Thymus (tissue), 11 donors: ENCODE measurements at regions not wholly inside any gene's neighbourhood (a gene's known extent, or its start where the extent isn't known, plus 50 kb on each side); places are given as distances from the start of the nearest gene placed in this dataset.
"Not testable (repeated sequence)": the region's sequence is repeated elsewhere in the genome, so short reads cannot be mapped to it uniquely, and the experiment has no call there.

ENCODE experiments used
- DNase-seq, 9 donors: peaks; one replicate each; pipeline ENCODE4 v3.0.0-alpha.2; 2013; ENCODE audit warnings: low spot score in 9 of 9, low read depth in 6 of 9, missing footprints in 1 of 9
- H3K27ac ChIP-seq, 2 donors: one replicate each; pipeline ENCODE4 v1.5.1; 2013; ENCODE audit warnings: control low read depth in 1 of 2, low read depth in 1 of 2, low read length in 1 of 2, mild to moderate bottlenecking in 1 of 2, moderate library complexity in 1 of 2
- H3K27me3 ChIP-seq, 2 donors: one replicate each; pipeline ENCODE4 v1.5.1; 2013; ENCODE audit warnings: low read length in 1 of 2; ENCODE audit not compliant: control insufficient read depth in 2 of 2, insufficient read depth in 1 of 2
- H3K36me3 ChIP-seq, 2 donors: one replicate each; pipeline ENCODE4 v1.5.1; 2013; ENCODE audit warnings: low read length in 1 of 2, mild to moderate bottlenecking in 1 of 2, moderate library complexity in 1 of 2; ENCODE audit not compliant: control insufficient read depth in 2 of 2, insufficient read depth in 2 of 2
- H3K4me1 ChIP-seq, 2 donors: one replicate each; pipeline ENCODE4 v1.5.1; 2013; ENCODE audit warnings: low read length in 2 of 2; ENCODE audit not compliant: control insufficient read depth in 2 of 2, insufficient read depth in 2 of 2
- H3K4me3 ChIP-seq, 2 donors: one replicate each; pipeline ENCODE4 v1.5.1; 2013; ENCODE audit warnings: low read length in 2 of 2, control low read depth in 1 of 2, mild to moderate bottlenecking in 1 of 2
- H3K9me3 ChIP-seq, 2 donors: one replicate each; pipeline ENCODE4 v1.5.1; 2013; ENCODE audit warnings: low read length in 1 of 2, mild to moderate bottlenecking in 1 of 2; ENCODE audit not compliant: control insufficient read depth in 2 of 2, insufficient read depth in 1 of 2
- WGBS: extraction: QIAGEN DNeasy Blood & Tissue Kit; methylation state at CpG from one replicate; pipeline ENCODE4 v1.1.7; 2013; 5-methylcytosine and 5-hydroxymethylcytosine counted together
- donor health status: healthy.

GRCh38 chr12:91880528-91880927, 265.1 kb downstream of the BTG1 start:
- 94% methylated on average over 1 of the region's 1 CpG for WGBS
- Histone ChIP-seq H3K36me3 (no peaks in the 10 kb centered on the region), H3K27ac (peak overlapping the region in 1 of 2 donors; percentile 84), H3K27me3 (no peaks in the 10 kb centered on the region), H3K4me1 (peaks cover 17 to 36% of the 10 kb centered on the region in 2 donors), H3K9me3 (no peaks in the 10 kb centered on the region), H3K4me3 (no peak overlapping the region)
- peak in 7 of 9 donors; percentile 32 to 81 (median 51) for DNase-seq

GRCh38 chr12:91877456-91878235, 268.0 kb downstream of the BTG1 start:
- Histone ChIP-seq H3K4me1 (peaks cover 17 to 36% of the 10 kb centered on the region in 2 donors), H3K4me3 (peak overlapping the region in 1 of 2 donors; percentile 50), H3K36me3 (no peaks in the 10 kb centered on the region), H3K9me3 (no peaks in the 10 kb centered on the region), H3K27me3 (no peaks in the 10 kb centered on the region), H3K27ac (peak overlapping the region; percentile 93 to 98)
- 91% methylated on average over 5 of the region's 5 CpGs for WGBS
- DNase-seq: peak in 1 of 9 donors; percentile 28

DNA sequence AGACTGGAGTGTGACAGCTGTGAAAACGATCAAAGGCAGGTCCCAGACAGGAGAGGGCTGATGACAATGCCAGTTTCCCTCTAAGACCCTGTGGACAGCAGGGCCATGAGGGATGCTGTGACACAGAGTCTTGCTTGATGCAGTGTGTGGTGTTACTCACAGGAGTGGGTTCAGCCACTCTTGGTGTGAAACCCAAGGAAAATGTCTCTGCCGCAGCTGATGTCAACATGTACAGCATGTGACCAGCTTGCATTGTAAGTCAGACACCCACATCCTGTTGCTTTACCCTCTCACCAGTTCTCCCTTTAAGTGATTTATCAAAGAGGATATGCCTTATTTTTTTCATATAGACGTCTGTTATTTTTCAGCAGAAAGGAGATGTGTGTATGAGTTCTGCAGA, 268.6 kb downstream of the BTG1 start:
- Histone ChIP-seq H3K4me3 (peak overlapping the region; percentile 36 to 50), H3K4me1 (peaks cover 17 to 32% of the 10 kb centered on the region in 2 donors), H3K9me3 (no peaks in the 10 kb centered on the region), H3K36me3 (no peaks in the 10 kb centered on the region), H3K27me3 (no peaks in the 10 kb centered on the region), H3K27ac (peak overlapping the region; percentile 98)
- DNase-seq: peak; percentile 73 to 97 (median 92)
- 7% methylated on average over 3 of the region's 3 CpGs for WGBS

GRCh38 chr12:91875671-91876070, 270.0 kb downstream of the BTG1 start:
- not testable (repeated sequence) for H3K9me3 ChIP-seq, H3K36me3 ChIP-seq, H3K27me3 ChIP-seq, H3K4me3 ChIP-seq, H3K27ac ChIP-seq, DNase-seq
- H3K4me1 ChIP-seq: peaks cover 27 to 42% of the 10 kb centered on the region in 2 donors
- WGBS: 94% methylated on average over 3 of the region's 3 CpGs

DNA sequence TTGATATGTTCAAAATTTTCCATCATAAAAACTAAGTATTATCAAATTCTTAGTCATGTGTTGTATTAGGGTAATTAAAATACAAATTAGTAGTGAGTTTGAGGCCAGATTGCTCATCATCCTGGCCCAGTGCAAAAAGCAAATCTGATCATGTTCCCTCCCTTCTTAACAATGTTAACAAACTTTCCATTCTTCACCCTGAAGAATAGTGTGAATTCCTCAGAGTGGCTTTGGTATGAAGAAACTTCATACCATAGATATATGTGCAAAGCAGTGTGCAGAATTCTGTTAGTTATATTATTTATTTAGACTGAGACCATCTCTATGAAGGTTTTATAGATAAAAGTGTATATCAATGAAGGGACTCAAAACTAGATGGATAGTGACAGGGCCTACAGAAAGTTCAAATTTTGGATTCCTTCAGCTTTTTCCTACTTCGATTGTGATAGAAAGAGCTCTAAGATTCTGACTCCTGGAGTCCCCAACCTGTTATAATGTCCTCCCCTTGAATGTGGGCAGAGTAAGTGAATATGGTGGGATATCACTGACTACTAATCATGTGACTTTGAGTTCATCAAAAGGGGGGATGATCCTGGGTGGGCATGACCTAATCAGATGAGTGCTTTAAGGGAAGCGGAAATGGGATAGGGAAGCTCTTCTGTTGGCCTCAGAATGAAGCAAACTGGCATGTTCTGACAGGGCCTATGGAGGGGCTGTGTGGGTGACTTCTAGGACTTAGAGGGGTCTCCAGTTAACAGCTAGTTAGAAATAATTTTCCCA, 271.4 kb downstream of the BTG1 start:
- Histone ChIP-seq H3K27ac (no peak overlapping the region), H3K36me3 (no peaks in the 10 kb centered on the region), H3K27me3 (no peaks in the 10 kb centered on the region), H3K9me3 (peaks cover 0 to 6% of the 10 kb centered on the region in 2 donors), H3K4me3 (no peak overlapping the region), H3K4me1 (peaks cover 19 to 34% of the 10 kb centered on the region in 2 donors)
- DNase-seq: no peak
- WGBS: 100% methylated on average over 2 of the region's 2 CpGs

- Histone ChIP-seq H3K9me3 (peaks cover 0 to 6% of the 10 kb centered on the region in 2 donors), H3K27ac (peak overlapping the region; percentile 69 to 82)
- peak in 1 of 9 donors; percentile 21 for DNase-seq
Measured at GRCh38 chr12:91871751-91872150, 273.9 kb downstream of the BTG1 start.

GRCh38 chr12:91870872-91871707, 274.6 kb downstream of the BTG1 start:
- H3K27ac ChIP-seq: peak overlapping the region; percentile 82 to 86
- H3K27me3 ChIP-seq: no peaks in the 10 kb centered on the region
- WGBS: 89% methylated on average over 9 of the region's 9 CpGs
- peak in 4 of 9 donors; percentile 31 to 71 (median 38) for DNase-seq
- peaks cover 0 to 6% of the 10 kb centered on the region in 2 donors for H3K9me3 ChIP-seq
- H3K4me1 ChIP-seq: peaks cover 11 to 19% of the 10 kb centered on the region in 2 donors
- no peaks in the 10 kb centered on the region for H3K36me3 ChIP-seq
- no peak overlapping the region for H3K4me3 ChIP-seq

More at GRCh38 chr12:91871751-91872150, 273.9 kb downstream of the BTG1 start:
- 32% methylated on average over 1 of the region's 1 CpG for WGBS
- Histone ChIP-seq H3K36me3 (no peaks in the 10 kb centered on the region), H3K4me3 (no peak overlapping the region), H3K4me1 (peaks cover 11 to 24% of the 10 kb centered on the region in 2 donors), H3K27me3 (no peaks in the 10 kb centered on the region)

DNA sequence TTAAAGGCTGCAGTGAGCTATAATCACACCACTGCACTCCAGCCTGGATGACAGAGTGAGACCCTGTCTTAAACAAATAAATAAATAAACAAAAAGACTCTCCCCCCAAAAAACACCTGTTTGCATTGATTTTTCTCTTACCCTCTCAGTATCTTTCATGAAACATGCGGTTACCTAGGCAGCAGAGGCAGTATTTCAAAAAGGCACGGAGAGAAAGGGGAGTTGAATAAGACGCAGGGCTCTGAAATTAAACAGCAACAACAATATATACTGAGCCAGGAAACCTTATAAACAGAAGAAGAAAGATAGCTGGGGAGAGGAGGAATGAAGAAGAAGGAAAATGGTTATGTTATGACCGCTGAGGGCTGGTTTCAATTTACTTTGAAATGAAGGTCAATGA, 277.6 kb downstream of the BTG1 start:
- H3K9me3 ChIP-seq: peaks cover 0 to 6% of the 10 kb centered on the region in 2 donors
- H3K27me3 ChIP-seq: no peaks in the 10 kb centered on the region
- H3K36me3 ChIP-seq: no peaks in the 10 kb centered on the region
- DNase-seq: no peak
- peaks cover 18 to 21% of the 10 kb centered on the region in 2 donors for H3K4me1 ChIP-seq
- 97% methylated on average over 4 of the region's 4 CpGs for WGBS
- H3K4me3 ChIP-seq: no peak overlapping the region
- no peak overlapping the region for H3K27ac ChIP-seq
